IPS-NIHi7 (cell line): ENCODE measurements at regions not wholly inside any gene's neighbourhood (a gene's known extent, or its start where the extent isn't known, plus 50 kb on each side); places are given as distances from the start of the nearest gene placed in this dataset.

Experiments used
- DNase-seq: peaks from one replicate; pipeline ENCODE4 v3.0.0; 2012; ENCODE audit warnings: mixed read lengths; ENCODE audit errors: extremely low spot score

GRCh38 chrX:39907964-39908661, 189.6 kb downstream of the BCOR start:
- DNase-seq, result peak; percentile 61

- DNase-seq, result no peak
Observed at GRCh38 chrX:39909996-39910395, 187.8 kb downstream of the BCOR start.

- DNase-seq, result no peak
Observed at GRCh38 chrX:39910651-39911050, 187.1 kb downstream of the BCOR start.

DNA sequence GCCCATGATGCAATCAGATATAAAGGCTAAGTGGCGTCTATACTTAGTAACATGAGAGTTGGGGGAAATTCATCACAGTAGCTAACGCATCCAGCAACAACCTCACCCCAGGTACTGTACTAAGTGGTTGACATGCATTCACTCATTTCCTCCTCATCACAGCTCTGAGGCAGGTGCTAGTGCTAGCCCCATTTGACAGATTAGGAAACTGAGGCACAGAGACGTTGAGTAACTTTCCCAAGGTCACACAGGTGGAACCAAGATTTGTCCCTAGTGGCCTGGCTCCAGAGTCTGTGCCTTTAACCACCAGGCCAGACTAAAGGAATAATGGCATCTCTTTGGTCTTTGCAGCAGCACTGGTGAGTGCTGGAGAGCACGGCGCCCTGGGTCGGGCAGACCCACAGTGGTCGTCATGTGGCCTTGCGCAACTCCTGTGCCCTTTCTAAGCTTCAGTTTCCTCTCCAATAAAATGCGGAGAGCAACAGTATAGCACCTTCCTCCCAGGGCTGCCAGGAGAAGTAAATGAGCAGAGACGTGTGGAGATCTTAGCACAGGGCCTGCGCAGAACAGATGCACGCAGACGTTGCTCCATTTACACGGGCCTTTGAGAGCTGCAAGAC, 186.4 kb downstream of the BCOR start:
- no peak for DNase-seq

DNA sequence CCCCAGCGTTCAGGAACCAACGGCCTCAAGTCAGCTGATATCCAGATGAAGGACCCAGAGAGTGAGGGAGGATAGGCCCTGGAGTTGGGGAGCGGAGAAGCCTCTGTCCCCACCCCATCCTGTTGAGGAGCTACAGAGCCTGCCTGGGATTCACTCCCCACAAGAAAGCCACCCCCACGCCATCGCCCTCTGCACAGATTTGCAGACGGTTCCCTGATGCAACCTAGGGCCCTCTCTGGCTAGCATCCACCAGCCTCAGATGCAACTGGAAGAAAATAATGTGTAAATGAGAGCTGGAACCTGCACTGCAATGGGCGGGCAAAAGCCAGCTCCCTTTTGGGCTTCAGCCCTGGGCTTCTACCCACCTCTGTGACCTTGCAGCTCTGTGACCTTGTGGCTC, 185.6 kb downstream of the BCOR start:
- no peak for DNase-seq

DNA sequence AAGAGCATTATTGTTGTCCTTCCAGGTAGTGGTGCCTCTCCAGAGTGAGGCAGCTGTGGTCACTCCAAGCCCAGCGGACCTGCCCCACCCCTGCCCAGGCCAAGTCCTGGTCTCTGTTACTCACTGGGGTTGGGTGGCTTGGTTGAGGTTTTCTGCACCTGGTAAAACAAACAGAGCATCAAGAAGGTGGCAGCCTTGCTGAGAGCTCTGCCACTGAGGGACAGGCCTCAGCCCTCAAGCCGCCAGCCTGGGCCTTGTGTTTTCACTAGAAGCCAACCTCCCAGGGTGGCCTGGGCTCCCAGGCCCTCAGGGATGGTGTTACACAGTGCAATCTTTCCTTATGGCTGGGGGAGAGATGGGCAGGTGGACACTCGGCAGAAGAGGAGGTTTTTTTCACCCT, 182.7 kb downstream of the BCOR start:
- DNase-seq, result no peak

GRCh38 chrX:39915596-39915995, 182.2 kb downstream of the BCOR start:
- no peak for DNase-seq

DNA sequence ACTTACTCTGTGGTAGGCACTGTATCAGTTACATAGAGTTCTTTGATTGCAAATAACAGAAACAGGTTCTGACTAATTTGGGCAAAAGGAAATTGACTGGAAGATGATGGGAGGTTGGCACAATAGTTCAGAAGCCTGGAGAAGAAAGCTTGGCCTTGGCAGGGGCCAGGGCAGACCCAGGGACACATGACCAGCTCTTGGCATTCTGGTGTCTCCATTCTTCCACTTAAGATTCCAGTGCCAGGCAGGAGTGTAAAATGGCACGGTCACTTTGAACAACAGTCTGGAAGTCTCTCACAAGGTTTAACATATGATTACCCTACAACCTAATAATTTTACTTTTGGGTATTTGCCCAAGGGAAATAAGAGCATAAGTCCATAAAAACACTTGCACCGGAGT, 175.9 kb downstream of the BCOR start:
- DNase-seq, result no peak

GRCh38 chrX:39922488-39922887, 175.3 kb downstream of the BCOR start:
- no peak for DNase-seq

DNA sequence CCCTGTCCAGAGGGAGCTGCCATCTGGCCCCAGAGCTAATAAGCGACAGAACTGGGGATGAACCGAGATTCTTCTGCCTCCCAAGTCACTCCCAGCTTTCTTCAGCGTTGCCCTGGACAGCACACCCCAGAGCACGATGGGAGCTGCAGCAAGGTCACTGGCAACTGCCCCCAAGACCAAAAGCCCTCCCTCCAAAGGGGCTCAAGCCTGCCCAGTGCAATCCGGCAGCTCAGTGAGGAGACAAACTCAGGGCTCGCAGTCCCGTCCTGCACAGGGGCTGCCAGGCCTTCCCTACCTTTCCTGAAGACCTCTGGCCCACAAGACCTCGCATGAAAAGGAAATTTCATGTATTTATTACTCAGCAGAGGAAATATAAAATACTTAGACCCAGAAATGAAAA, 174.8 kb downstream of the BCOR start:
- no peak for DNase-seq

- no peak for DNase-seq
Observed at GRCh38 chrX:39927380-39927779, 170.4 kb downstream of the BCOR start.

DNA sequence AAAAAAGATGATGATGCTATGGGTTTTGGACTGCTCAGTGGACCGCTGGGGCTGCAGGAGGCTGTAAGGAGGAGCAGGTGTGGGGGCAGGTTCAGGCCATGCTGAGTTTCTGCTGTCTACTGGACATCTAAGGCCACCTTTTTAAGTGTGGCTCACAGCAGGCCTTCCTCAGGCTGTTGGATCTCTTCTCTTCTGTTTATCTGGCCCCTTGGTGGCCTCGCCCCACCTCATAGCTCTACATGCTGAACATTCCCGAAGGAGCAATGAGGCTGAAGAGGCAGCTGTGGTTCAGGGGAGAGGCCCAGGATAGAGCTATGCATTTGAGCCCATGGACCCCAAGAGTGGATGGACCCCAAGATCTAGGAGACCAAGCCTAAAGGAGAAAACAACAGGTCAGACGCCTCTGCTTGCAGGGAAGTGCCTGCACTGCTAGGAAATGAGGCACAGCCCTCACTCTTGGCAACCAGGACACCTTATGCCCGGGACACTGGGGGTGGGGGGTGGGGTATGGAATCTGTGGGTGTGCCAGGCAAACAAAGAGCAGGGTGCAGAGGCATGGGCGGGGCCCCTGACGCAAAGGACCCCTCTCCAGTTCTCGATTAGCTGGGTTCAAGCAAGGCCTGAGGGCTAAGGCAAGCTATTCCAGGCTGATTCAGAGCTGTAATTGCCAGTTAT, 168.9 kb downstream of the BCOR start:
- no peak for DNase-seq

- DNase-seq, result no peak
Observed at GRCh38 chrX:39929379-39930025, 168.3 kb downstream of the BCOR start.

- no peak for DNase-seq
Observed at GRCh38 chrX:39930786-39931528, 166.8 kb downstream of the BCOR start.

GRCh38 chrX:39931529-39932282, 166.1 kb downstream of the BCOR start:
- DNase-seq, result no peak

GRCh38 chrX:39935411-39936064, 162.2 kb downstream of the BCOR start:
- peak; percentile 54 for DNase-seq

GRCh38 chrX:39936886-39937770, 160.6 kb downstream of the BCOR start:
- DNase-seq, result no peak

- DNase-seq, result no peak
Observed at GRCh38 chrX:39938466-39938865, 159.3 kb downstream of the BCOR start.

GRCh38 chrX:39939678-39940077, 158.1 kb downstream of the BCOR start:
- DNase-seq, result no peak
